ENCODE measurements at regions not wholly inside any gene's neighbourhood (a gene's known extent, or its start where the extent isn't known, plus 50 kb on each side); places are given as distances from the start of the nearest gene placed in this dataset.

DNA sequence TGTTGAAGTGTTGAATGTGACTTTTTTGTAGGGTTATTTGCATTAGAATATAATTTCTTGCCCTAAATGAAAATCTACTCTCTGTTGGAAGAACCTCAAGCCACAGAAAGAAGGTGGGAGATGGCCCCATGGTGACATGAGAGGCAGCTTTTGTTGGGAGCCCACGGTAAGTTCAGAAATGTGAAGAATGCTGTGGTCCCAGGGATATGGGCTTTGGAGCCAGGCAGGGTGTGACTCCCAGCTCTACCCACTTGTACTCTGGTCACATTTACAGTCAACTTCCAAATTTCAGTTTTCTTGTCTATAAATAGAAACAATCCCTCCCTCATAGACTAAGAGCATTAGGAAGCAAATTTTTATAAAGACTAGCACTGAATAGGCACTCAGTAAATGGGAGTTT lies 177.8 kb downstream of the RAB28 start:
- Histone ChIP-seq H3K27me3 (no peaks in the 10 kb centered on the region), H3K4me1 (replicated peaks in 1 of 2) (no peaks in the 10 kb centered on the region), H3K9me3 (replicated peaks in 1 of 3) (no peaks in the 10 kb centered on the region), H3K27ac (no peak overlapping the region), H3K4me3 (no peak overlapping the region), H3K36me3 (replicated peaks in 1 of 2) (no peaks in the 10 kb centered on the region)
- DNase-seq: no peak
- intact Hi-C loops (cut with DNase I): no loop called here
- no peak for TF ChIP-seq POLR2A (IDR thresholded peaks at IDR 0.05)
- TF ChIP-seq, protein P1, sequence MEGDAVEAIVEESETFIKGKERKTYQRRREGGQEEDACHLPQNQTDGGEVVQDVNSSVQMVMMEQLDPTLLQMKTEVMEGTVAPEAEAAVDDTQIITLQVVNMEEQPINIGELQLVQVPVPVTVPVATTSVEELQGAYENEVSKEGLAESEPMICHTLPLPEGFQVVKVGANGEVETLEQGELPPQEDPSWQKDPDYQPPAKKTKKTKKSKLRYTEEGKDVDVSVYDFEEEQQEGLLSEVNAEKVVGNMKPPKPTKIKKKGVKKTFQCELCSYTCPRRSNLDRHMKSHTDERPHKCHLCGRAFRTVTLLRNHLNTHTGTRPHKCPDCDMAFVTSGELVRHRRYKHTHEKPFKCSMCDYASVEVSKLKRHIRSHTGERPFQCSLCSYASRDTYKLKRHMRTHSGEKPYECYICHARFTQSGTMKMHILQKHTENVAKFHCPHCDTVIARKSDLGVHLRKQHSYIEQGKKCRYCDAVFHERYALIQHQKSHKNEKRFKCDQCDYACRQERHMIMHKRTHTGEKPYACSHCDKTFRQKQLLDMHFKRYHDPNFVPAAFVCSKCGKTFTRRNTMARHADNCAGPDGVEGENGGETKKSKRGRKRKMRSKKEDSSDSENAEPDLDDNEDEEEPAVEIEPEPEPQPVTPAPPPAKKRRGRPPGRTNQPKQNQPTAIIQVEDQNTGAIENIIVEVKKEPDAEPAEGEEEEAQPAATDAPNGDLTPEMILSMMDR (IDR thresholded peaks at IDR 0.05): no peak
- 55 to 77% (median 69%) methylated on average over 1 of the region's 1 CpG for WGBS, 4 donors

DNA sequence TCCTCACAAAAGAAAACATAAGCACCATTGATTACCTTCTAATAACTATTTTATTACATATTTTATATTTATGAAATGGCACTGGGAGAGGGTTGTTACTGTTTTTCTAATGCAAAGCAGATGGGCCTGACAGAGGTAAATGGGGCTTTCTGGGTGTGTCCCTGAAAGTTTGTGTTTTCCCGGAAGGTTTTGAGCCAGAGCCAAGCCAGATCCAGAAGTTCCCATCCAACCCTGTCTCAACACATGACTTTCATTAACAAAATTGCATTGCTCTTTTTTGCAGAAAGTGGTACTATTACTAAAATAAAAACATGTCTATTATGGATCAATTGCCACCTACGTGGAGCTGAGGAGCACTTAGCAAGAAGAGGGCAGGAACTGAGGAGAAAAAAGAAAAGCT lies 181.3 kb downstream of the RAB28 start:
- Histone ChIP-seq H3K36me3 (replicated peaks in 1 of 2) (no peaks in the 10 kb centered on the region), H3K27ac (no peak overlapping the region), H3K27me3 (no peaks in the 10 kb centered on the region), H3K9me3 (replicated peaks in 1 of 3) (no peaks in the 10 kb centered on the region), H3K4me3 (no peak overlapping the region), H3K4me1 (replicated peaks in 1 of 2) (no peaks in the 10 kb centered on the region)
- 74 to 86% (median 76%) methylated on average over 2 of the region's 2 CpGs for WGBS, 4 donors
- intact Hi-C loops (cut with DNase I): no loop called here
- DNase-seq: no peak
- no peak for TF ChIP-seq POLR2A (IDR thresholded peaks at IDR 0.05)
- TF ChIP-seq, protein P1 (IDR thresholded peaks at IDR 0.05): no peak

DNA sequence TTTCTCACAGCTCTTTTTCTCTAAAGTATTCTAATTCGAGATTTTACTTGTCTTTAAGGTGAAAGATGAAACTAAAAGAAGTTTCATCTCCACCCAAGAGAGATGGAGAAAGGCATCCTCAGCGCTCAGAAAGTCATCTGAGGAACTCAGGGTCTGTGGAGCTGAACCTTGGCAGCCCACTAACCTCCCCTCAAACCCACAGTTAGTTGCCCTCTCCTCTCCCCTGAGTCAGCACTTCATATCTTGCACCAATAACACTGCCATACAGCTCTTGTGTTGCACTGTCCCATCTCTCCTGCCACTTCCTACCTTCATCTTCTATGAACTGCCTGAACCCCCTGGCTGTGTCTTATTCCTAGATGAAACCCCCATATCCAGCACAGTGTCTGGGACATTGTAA lies 184.8 kb downstream of the RAB28 start:
- H3K4me3 ChIP-seq: no peak overlapping the region
- intact Hi-C loops (cut with DNase I): no loop called here

DNA sequence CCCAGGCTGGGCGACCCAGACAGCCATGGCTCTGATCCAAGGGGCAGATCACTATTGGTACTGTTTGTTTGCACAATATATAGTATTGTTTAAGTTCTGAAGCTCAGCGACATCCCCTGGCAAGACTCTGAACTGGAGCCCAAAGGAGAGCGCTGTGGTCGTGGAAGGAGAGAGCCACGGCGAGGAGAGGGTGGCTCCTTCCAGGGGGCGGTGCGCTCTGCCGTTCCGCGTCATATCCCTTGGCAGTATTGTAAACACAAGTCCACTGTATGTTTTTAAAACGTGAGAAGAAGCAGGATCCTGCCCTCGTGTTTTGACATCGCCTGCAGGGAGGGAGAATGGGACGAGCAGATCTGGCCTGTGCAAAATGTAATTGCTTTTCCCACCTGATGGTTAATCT lies 185.5 kb downstream of the RAB28 start:
- TF ChIP-seq, protein P1 (IDR thresholded peaks at IDR 0.05): no peak
- no peak for TF ChIP-seq POLR2A (IDR thresholded peaks at IDR 0.05)
- Histone ChIP-seq H3K36me3 (replicated peaks in 1 of 2) (no peaks in the 10 kb centered on the region), H3K27ac (no peak overlapping the region), H3K27me3 (no peaks in the 10 kb centered on the region), H3K9me3 (replicated peaks in 1 of 3) (no peaks in the 10 kb centered on the region), H3K4me3 (no peak overlapping the region), H3K4me1 (replicated peaks in 1 of 2) (no peaks in the 10 kb centered on the region)
- no peak for DNase-seq
- intact Hi-C loops (cut with DNase I): no loop called here
- 86 to 91% (median 89%) methylated on average over 13 to 15 of the region's 15 CpGs for WGBS, 4 donors

More for the DNA sequence above, 184.8 kb downstream of the RAB28 start:
- no peak for DNase-seq
- 89 to 93% (median 91%) methylated on average over 2 of the region's 2 CpGs for WGBS, 4 donors
- no peaks in the 10 kb centered on the region for H3K36me3 ChIP-seq (replicated peaks in 1 of 2)
- H3K4me1 ChIP-seq (replicated peaks in 1 of 2): no peaks in the 10 kb centered on the region
- TF ChIP-seq POLR2A (IDR thresholded peaks at IDR 0.05): no peak
- TF ChIP-seq, protein P1 (IDR thresholded peaks at IDR 0.05): no peak
- no peaks in the 10 kb centered on the region for H3K9me3 ChIP-seq (replicated peaks in 1 of 3)
- no peaks in the 10 kb centered on the region for H3K27me3 ChIP-seq
- no peak overlapping the region for H3K27ac ChIP-seq
